ENCODE measurements at regions not wholly inside any gene's neighbourhood (a gene's known extent, or its start where the extent isn't known, plus 50 kb on each side); places are given as distances from the start of the nearest gene placed in this dataset.

DNA sequence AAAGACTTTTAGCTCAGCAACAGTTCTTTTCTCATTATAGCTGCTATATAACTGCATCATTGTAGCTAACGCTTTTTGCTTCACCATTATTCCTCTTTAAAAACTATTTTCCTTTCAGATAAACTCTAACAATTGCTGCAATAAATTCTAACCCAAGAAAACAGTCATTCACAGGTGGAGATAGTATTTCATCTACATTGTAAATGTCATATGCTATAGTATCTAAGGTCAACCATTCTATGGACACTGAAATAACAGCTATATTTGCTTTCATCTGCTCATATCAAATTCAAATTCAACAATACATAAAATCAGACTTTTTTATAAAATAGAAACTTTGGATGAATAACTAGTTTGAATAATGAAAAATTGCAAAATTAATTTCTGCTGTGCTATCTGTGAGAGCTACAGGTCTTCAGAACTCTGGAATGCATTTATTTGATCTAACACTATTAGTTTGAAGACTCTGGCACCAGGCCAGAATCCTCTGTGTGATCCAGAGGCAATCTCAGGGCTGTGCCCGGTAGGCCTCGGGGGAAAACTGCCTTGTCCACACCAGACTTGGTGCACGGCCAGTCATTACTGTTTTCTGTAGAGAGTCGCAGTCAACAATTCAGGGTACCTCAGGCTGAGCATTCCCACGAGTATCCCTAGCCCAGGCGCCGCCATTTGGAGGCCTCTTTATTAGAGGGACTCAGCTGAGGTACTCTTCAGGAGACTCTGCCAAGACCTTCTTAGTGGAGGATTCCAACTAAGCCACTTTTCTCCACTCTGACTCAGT, 332.4 kb downstream of the SLC7A11 start:
- Mint-ChIP-seq H3K27me3 (ENCODE audit: low read depth) (no peaks in the 10 kb centered on the region), H3K4me1 (peaks cover 21% of the 10 kb centered on the region), H3K4me3 (no peak overlapping the region), H3K9me3 (peaks cover 9% of the 10 kb centered on the region), H3K27ac (no peak overlapping the region), H3K36me3 (no peaks in the 10 kb centered on the region)
- DNase-seq (ENCODE audit: low spot score) (peak; percentile 10), ATAC-seq (peak; percentile 73)
- CTCF ChIA-PET: interaction anchor here (0.7 to 1.5 kb wide), 2 partner anchors 8 to 180 kb away, joined by 3 to 4 read pairs; no protein-coding TSS in a partner anchor
- TF ChIP-seq, protein P1, sequence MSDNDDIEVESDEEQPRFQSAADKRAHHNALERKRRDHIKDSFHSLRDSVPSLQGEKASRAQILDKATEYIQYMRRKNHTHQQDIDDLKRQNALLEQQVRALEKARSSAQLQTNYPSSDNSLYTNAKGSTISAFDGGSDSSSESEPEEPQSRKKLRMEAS (CRISPR knock-in tag; IDR thresholded peaks at IDR 0.05): no peak
- no peak for TF ChIP-seq TCF7 (CRISPR knock-in tag; IDR thresholded peaks at IDR 0.05; ENCODE audit: low read depth)
- no peak for TF ChIP-seq ATF1 (CRISPR knock-in tag; IDR thresholded peaks at IDR 0.05)
- TF ChIP-seq AFF4 (CRISPR knock-in tag; IDR thresholded peaks at IDR 0.05; ENCODE audit: borderline replicate concordance): no peak
- TF ChIP-seq ATF6 (CRISPR knock-in tag; IDR thresholded peaks at IDR 0.05): no peak
- TF ChIP-seq, protein P2, sequence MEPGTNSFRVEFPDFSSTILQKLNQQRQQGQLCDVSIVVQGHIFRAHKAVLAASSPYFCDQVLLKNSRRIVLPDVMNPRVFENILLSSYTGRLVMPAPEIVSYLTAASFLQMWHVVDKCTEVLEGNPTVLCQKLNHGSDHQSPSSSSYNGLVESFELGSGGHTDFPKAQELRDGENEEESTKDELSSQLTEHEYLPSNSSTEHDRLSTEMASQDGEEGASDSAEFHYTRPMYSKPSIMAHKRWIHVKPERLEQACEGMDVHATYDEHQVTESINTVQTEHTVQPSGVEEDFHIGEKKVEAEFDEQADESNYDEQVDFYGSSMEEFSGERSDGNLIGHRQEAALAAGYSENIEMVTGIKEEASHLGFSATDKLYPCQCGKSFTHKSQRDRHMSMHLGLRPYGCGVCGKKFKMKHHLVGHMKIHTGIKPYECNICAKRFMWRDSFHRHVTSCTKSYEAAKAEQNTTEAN (CRISPR knock-in tag; IDR thresholded peaks at IDR 0.05): no peak
- POLR2A ChIA-PET: no interaction called here

GRCh38 chr4:137905930-137906329, 336.2 kb downstream of the SLC7A11 start:
- no peak for DNase-seq (ENCODE audit: low spot score)
- ChIA-PET CTCF (no interaction called here), POLR2A (no interaction called here)
- H3K4me1 Mint-ChIP-seq: peaks cover 17% of the 10 kb centered on the region
- H3K9me3 Mint-ChIP-seq: peaks cover 5% of the 10 kb centered on the region; the same call in 1 of the 2 replicates
- TF ChIP-seq NR1H2 (CRISPR knock-in tag; IDR thresholded peaks at IDR 0.05) (no peak), ZNF121 (CRISPR knock-in tag; IDR thresholded peaks at IDR 0.05) (no peak), KAT7 (CRISPR knock-in tag; IDR thresholded peaks at IDR 0.05; ENCODE audit: borderline replicate concordance) (no peak), MYBL2 (CRISPR knock-in tag; IDR thresholded peaks at IDR 0.05) (no peak), AFF4 (CRISPR knock-in tag; IDR thresholded peaks at IDR 0.05; ENCODE audit: borderline replicate concordance) (no peak), PRRX2 (CRISPR knock-in tag; IDR thresholded peaks at IDR 0.05) (no peak), SMAD4 (CRISPR knock-in tag; IDR thresholded peaks at IDR 0.05) (no peak), ZNF138 (CRISPR knock-in tag; conservative IDR thresholded peaks at IDR 0.05) (no peak), ZNF396 (CRISPR knock-in tag; IDR thresholded peaks at IDR 0.05; ENCODE audit: borderline replicate concordance) (no peak), SOX15 (CRISPR knock-in tag; IDR thresholded peaks at IDR 0.05) (no peak), FOXP1 (CRISPR knock-in tag; IDR thresholded peaks at IDR 0.05; ENCODE audit: borderline replicate concordance) (no peak), JUN (CRISPR knock-in tag; IDR thresholded peaks at IDR 0.05) (no peak), PRDM15 (CRISPR knock-in tag; IDR thresholded peaks at IDR 0.05) (no peak)
- no peak for ATAC-seq
- no peak overlapping the region for H3K4me3 Mint-ChIP-seq
- no peak overlapping the region for H3K27ac Mint-ChIP-seq
- no peaks in the 10 kb centered on the region for H3K36me3 Mint-ChIP-seq
- no peaks in the 10 kb centered on the region for H3K27me3 Mint-ChIP-seq (ENCODE audit: low read depth)
